Adrenal gland (tissue), 5 donors: ENCODE measurements at regions not wholly inside any gene's neighbourhood (a gene's known extent, or its start where the extent isn't known, plus 50 kb on each side); places are given as distances from the start of the nearest gene placed in this dataset.

Experiments
- POLR2A ChIP-seq, 2 donors: fragments of 450-650 bp; IDR thresholded peaks; one replicate each; pipeline ENCODE4 v1.6.1; 2017; ENCODE audit warnings: antibody characterized with exemption in 2 of 2, mild to moderate bottlenecking in 2 of 2, moderate library complexity in 1 of 2
- TF ChIP-seq, protein P1 (sequence below), 6 experiments: fragments of 450-650 bp in 4 of 6; fragments of 200-600 bp in 2 of 6; sonication (generic) in 1 of 6; IDR thresholded peaks; 1 replicate in 5 of 6; 2 replicates in 1 of 6; pipeline versions ENCODE4 v1.5.1 to v1.8.0; 2016 to 2021; ENCODE audit warnings: antibody characterized with exemption in 6 of 6, mild to moderate bottlenecking in 2 of 6, moderate library complexity in 1 of 6
- donor health status: DM: no; HTN: no; CAD: no.

- TF ChIP-seq, protein P1, sequence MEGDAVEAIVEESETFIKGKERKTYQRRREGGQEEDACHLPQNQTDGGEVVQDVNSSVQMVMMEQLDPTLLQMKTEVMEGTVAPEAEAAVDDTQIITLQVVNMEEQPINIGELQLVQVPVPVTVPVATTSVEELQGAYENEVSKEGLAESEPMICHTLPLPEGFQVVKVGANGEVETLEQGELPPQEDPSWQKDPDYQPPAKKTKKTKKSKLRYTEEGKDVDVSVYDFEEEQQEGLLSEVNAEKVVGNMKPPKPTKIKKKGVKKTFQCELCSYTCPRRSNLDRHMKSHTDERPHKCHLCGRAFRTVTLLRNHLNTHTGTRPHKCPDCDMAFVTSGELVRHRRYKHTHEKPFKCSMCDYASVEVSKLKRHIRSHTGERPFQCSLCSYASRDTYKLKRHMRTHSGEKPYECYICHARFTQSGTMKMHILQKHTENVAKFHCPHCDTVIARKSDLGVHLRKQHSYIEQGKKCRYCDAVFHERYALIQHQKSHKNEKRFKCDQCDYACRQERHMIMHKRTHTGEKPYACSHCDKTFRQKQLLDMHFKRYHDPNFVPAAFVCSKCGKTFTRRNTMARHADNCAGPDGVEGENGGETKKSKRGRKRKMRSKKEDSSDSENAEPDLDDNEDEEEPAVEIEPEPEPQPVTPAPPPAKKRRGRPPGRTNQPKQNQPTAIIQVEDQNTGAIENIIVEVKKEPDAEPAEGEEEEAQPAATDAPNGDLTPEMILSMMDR (IDR thresholded peaks at IDR 0.05), result no peak
- TF ChIP-seq POLR2A (IDR thresholded peaks at IDR 0.05), result no peak
Measured at GRCh38 chr5:129322968-129323367, 137.1 kb upstream of the ADAMTS19 start.
